Progenitor cell of endocrine pancreas (in vitro differentiated cells): ENCODE measurements at regions not wholly inside any gene's neighbourhood (a gene's known extent, or its start where the extent isn't known, plus 50 kb on each side); places are given as distances from the start of the nearest gene placed in this dataset.
"Not testable (repeated sequence)": the region's sequence is repeated elsewhere in the genome, so short reads cannot be mapped to it uniquely, and the experiment has no call there.

ENCODE experiments used
- DNase-seq: peaks from one replicate; pipeline ENCODE4 v3.0.0; 2021; ENCODE audit warnings: low spot score; ENCODE audit not compliant: unreplicated experiment
- H3K27ac Mint-ChIP-seq: 2 replicates; pipeline ENCODE4 v1.8.0; 2021; ENCODE audit warnings: mild to moderate bottlenecking, moderate library complexity, mixed read lengths
- H3K27me3 Mint-ChIP-seq: 2 replicates; pipeline ENCODE4 v1.8.0; 2021; ENCODE audit warnings: mixed read lengths
- H3K36me3 Mint-ChIP-seq: 2 replicates; pipeline ENCODE4 v1.8.0; 2022; ENCODE audit warnings: mixed read lengths; ENCODE audit not compliant: insufficient read depth
- H3K4me1 Mint-ChIP-seq: 2 replicates; pipeline ENCODE4 v1.8.0; 2021; ENCODE audit warnings: low read depth, mixed read lengths
- H3K4me3 Mint-ChIP-seq: 2 replicates; pipeline ENCODE4 v1.8.0; 2021; ENCODE audit warnings: low read depth, mild to moderate bottlenecking, moderate library complexity, mixed read lengths
- H3K9me3 Mint-ChIP-seq: 2 replicates; pipeline ENCODE4 v1.8.0; 2021; ENCODE audit warnings: low read depth, mixed read lengths
- TF ChIP-seq, protein P1 (sequence below): fragments of 200-600 bp; sonication (generic); IDR thresholded peaks from one replicate; pipeline ENCODE4 v1.5.0; 2021; ENCODE audit warnings: antibody characterized with exemption, mild to moderate bottlenecking; ENCODE audit not compliant: unreplicated experiment

DNA sequence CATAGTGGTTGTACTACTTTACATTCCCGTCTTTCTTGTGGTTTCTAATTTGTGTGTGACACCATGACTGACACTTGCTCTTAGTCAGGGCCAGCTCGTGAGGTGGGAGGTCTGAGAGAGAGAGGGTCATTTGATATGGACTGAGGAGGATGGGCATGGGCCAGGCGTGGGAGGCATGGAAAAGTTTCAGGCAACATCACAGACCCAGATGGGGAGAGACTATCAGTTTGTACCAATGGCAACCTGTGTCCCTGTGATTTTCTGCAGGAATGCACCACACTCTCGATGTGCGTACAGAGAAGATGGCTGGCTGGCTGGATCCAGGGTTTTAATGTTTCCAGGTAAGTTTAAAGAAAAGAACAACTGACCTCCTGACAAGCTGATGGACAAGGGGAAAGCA, 273.6 kb downstream of the CYRIA start:
- Mint-ChIP-seq H3K27ac (no peak overlapping the region), H3K4me3 (no peak overlapping the region), H3K36me3 (no peaks in the 10 kb centered on the region), H3K27me3 (peaks cover 17% of the 10 kb centered on the region), H3K9me3 (no peaks in the 10 kb centered on the region), H3K4me1 (peaks cover 12% of the 10 kb centered on the region)
- TF ChIP-seq, protein P1, sequence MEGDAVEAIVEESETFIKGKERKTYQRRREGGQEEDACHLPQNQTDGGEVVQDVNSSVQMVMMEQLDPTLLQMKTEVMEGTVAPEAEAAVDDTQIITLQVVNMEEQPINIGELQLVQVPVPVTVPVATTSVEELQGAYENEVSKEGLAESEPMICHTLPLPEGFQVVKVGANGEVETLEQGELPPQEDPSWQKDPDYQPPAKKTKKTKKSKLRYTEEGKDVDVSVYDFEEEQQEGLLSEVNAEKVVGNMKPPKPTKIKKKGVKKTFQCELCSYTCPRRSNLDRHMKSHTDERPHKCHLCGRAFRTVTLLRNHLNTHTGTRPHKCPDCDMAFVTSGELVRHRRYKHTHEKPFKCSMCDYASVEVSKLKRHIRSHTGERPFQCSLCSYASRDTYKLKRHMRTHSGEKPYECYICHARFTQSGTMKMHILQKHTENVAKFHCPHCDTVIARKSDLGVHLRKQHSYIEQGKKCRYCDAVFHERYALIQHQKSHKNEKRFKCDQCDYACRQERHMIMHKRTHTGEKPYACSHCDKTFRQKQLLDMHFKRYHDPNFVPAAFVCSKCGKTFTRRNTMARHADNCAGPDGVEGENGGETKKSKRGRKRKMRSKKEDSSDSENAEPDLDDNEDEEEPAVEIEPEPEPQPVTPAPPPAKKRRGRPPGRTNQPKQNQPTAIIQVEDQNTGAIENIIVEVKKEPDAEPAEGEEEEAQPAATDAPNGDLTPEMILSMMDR: no peak
- DNase-seq: no peak

DNA sequence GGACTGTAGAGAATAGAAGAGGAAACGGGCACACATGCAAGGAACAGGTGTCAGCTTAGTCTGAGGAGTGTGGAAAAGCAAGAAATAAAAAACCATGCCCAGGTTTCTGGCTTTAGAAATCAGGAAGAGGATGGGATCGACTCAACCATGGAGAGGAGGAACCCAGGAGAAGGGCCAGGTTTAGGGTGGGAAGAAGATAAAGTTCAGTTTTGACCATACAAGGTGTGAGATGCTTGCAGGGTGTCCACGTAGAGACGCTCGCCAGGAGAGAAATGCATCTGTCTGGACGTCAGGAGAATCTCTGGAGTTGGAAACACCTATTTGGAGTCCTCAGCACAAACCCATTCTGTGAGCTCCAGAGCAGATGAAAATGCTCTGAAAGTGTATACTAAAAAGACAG, 275.1 kb downstream of the CYRIA start:
- H3K9me3 Mint-ChIP-seq: no peaks in the 10 kb centered on the region
- H3K4me1 Mint-ChIP-seq: peaks cover 12% of the 10 kb centered on the region
- H3K4me3 Mint-ChIP-seq: no peak overlapping the region
- H3K27me3 Mint-ChIP-seq: peaks cover 20% of the 10 kb centered on the region
- TF ChIP-seq, protein P1: no peak
- H3K36me3 Mint-ChIP-seq: no peaks in the 10 kb centered on the region
- no peak overlapping the region for H3K27ac Mint-ChIP-seq
- no peak for DNase-seq

DNA sequence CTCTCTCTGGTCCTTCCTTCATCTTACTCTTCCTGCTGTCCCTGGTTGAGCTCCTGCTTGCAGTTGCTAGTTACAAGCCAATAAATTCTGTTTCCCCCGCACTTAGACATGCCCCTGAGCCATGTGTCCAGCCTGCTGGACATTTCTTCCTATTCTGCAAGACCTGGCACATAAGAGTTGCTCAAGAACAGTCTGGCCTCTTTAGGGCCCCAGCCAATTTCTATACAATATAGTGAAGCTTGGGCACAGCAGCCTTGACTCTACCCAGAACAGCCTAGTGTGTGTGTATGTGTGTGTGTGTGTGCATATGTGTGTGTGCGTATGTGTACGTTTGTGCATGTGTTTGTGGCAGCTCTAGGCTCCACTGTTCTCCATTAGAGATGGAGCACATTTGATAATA, 276.0 kb downstream of the CYRIA start:
- TF ChIP-seq, protein P1: no peak
- H3K36me3 Mint-ChIP-seq: no peaks in the 10 kb centered on the region
- H3K27ac Mint-ChIP-seq: no peak overlapping the region
- no peaks in the 10 kb centered on the region for H3K9me3 Mint-ChIP-seq
- H3K27me3 Mint-ChIP-seq: peaks cover 26% of the 10 kb centered on the region
- no peak overlapping the region for H3K4me3 Mint-ChIP-seq
- no peak for DNase-seq
- peaks cover 12% of the 10 kb centered on the region for H3K4me1 Mint-ChIP-seq

DNA sequence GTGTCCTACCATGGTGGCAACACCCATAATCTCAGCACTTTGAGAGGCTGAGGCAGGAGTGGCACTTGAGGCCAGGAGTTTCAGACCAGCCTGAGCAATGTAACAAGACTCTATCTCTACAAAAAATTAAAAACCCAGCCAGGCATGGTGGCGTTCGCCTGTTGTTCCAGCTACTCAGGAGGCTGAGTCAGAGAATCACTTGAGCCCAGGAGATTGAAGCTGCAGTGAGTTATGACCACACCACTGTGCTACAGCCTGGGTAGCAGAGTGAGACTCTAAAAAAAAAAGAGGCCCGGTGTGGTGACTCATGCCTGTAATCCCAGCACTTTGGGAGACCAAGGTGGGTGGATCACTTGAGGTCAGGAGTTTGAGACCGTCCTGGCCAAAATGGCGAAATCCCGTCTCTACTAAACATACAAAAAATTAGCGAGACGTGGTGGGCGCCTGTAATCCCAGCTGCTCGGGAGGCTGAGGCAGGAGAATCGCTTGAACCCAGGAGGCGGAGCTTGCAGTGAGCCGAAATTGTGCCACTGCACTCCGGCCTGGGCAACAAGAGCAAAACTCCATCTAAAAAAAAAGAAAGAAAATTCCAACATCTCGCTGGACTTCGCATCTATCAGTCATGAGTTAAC, 277.3 kb downstream of the CYRIA start:
- H3K27ac Mint-ChIP-seq, H3K36me3 Mint-ChIP-seq, DNase-seq, H3K4me3 Mint-ChIP-seq, H3K9me3 Mint-ChIP-seq: not testable (repeated sequence)
- H3K4me1 Mint-ChIP-seq: peaks cover 12% of the 10 kb centered on the region
- H3K27me3 Mint-ChIP-seq: peaks cover 29% of the 10 kb centered on the region

DNA sequence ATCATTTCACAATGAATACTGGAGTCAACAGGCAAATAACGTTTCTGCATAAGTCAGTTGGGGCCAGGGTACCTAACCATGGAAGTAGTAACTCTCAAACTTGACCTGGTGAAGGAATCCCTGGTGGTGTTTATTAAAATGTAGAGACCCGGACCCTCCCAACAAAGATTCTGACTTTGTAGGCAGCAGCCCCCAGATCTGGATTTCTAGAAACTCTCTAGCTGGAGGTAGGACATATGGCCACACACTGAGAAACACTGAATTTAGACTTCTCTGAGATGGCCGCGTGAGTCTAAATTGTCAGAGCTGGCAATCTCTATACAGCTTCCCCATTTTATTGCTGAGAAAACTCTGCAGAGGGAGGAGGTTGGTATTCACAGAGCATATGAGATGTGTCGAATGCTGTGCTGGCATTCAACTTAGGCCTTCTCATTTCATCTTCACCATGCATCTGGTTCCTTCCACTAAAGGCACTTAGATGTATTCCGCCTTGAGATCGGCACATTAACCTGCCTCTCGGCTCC, 278.1 kb downstream of the CYRIA start:
- TF ChIP-seq, protein P1: no peak
- H3K4me3 Mint-ChIP-seq: no peak overlapping the region
- H3K27ac Mint-ChIP-seq: no peak overlapping the region
- H3K4me1 Mint-ChIP-seq: peaks cover 12% of the 10 kb centered on the region
- no peak for DNase-seq
- peaks cover 29% of the 10 kb centered on the region for H3K27me3 Mint-ChIP-seq
- no peaks in the 10 kb centered on the region for H3K36me3 Mint-ChIP-seq
- H3K9me3 Mint-ChIP-seq: peaks cover 2% of the 10 kb centered on the region

DNA sequence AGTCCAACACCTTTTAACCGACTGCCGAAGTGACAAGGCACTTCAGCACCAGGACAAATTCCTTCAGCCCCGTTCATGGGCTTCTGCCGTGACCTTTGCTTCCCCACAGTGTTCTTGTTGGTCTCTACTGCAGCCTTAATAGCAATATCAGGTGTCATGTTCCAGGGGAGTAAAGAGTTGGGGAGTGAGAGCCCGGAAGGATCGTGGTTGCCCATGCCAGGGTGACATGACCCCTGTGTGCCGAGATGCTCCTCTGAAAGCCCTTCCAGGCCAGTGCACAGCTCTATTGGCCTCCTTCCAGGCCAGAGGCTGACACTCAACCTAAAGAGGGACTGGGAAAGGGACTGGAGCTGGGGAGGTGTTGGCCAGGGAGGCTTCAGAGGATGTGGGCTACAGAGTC, 279.2 kb downstream of the CYRIA start:
- Mint-ChIP-seq H3K27me3 (peaks cover 21% of the 10 kb centered on the region), H3K4me3 (no peak overlapping the region)

More for the DNA sequence above, 279.2 kb downstream of the CYRIA start:
- Mint-ChIP-seq H3K4me1 (peaks cover 6% of the 10 kb centered on the region), H3K36me3 (no peaks in the 10 kb centered on the region), H3K27ac (no peak overlapping the region), H3K9me3 (peaks cover 2% of the 10 kb centered on the region)
- DNase-seq: no peak
- TF ChIP-seq, protein P1: no peak
